ENCODE measurements at regions not wholly inside any gene's neighbourhood (a gene's known extent, or its start where the extent isn't known, plus 50 kb on each side); places are given as distances from the start of the nearest gene placed in this dataset.
"Not testable (repeated sequence)": the region's sequence is repeated elsewhere in the genome, so short reads cannot be mapped to it uniquely, and the experiment has no call there.

GRCh38 chr15:66633938-66634250, 68.1 kb upstream of the LCTL start:
- DNase-seq (ENCODE audit: low spot score) (no peak), ATAC-seq (no peak)
- intact Hi-C loops (cut with DNase I): no loop called here

GRCh38 chr15:66634540-66634939, 67.5 kb upstream of the SMAD6 start:
- ATAC-seq: no peak
- intact Hi-C loops (cut with DNase I): no loop called here

GRCh38 chr15:66635006-66635405, 67.0 kb upstream of the SMAD6 start:
- intact Hi-C loops (cut with DNase I): no loop called here
- ATAC-seq (no peak), DNase-seq (ENCODE audit: low spot score) (no peak)

More at GRCh38 chr15:66634540-66634939, 67.5 kb upstream of the SMAD6 start:
- DNase-seq (ENCODE audit: low spot score): no peak

- DNase-seq (ENCODE audit: low spot score) (no peak), ATAC-seq (no peak)
- intact Hi-C loops (cut with DNase I): no loop called here
Observed at GRCh38 chr15:66635817-66636216, 66.2 kb upstream of the SMAD6 start.

- DNase-seq (ENCODE audit: low spot score); ATAC-seq; intact Hi-C loops (cut with DNase I): not testable (repeated sequence)
Observed at GRCh38 chr15:66637044-66637443, 65.0 kb upstream of the SMAD6 start.

GRCh38 chr15:66638377-66638776, 63.7 kb upstream of the SMAD6 start:
- DNase-seq (ENCODE audit: low spot score) (no peak), ATAC-seq (no peak)
- intact Hi-C loops (cut with DNase I): no loop called here

- DNase-seq (ENCODE audit: low spot score) (no peak), ATAC-seq (no peak)
- intact Hi-C loops (cut with DNase I): no loop called here
Observed at GRCh38 chr15:66641485-66642315, 60.3 kb upstream of the SMAD6 start.

- DNase-seq (ENCODE audit: low spot score): no peak
- intact Hi-C loops (cut with DNase I): no loop called here
- no peak for ATAC-seq
Observed at GRCh38 chr15:66642514-66642913, 59.5 kb upstream of the SMAD6 start.

- DNase-seq (ENCODE audit: low spot score): no peak
- no peak for ATAC-seq
- intact Hi-C loops (cut with DNase I): no loop called here
Observed at GRCh38 chr15:66643033-66643432, 59.0 kb upstream of the SMAD6 start.

- no peak for ATAC-seq
- intact Hi-C loops (cut with DNase I): no loop called here
- no peak for DNase-seq (ENCODE audit: low spot score)
Observed at GRCh38 chr15:66644000-66644787, 57.8 kb upstream of the SMAD6 start.

- intact Hi-C loops (cut with DNase I): no loop called here
- DNase-seq (ENCODE audit: low spot score): no peak
- ATAC-seq: no peak
Observed at GRCh38 chr15:66644869-66645268, 57.2 kb upstream of the SMAD6 start.

- intact Hi-C loops (cut with DNase I): no loop called here
- ATAC-seq: no peak
- DNase-seq (ENCODE audit: low spot score): no peak
Observed at GRCh38 chr15:66646308-66646707, 55.7 kb upstream of the SMAD6 start.

GRCh38 chr15:66646799-66647198, 55.2 kb upstream of the SMAD6 start:
- intact Hi-C loops (cut with DNase I): no loop called here
- ATAC-seq (no peak), DNase-seq (ENCODE audit: low spot score) (no peak)

- intact Hi-C loops (cut with DNase I): no loop called here
- DNase-seq (ENCODE audit: low spot score): no peak
- peak; percentile 5 for ATAC-seq
Observed at GRCh38 chr15:66647358-66647757, 54.7 kb upstream of the SMAD6 start.

- DNase-seq (ENCODE audit: low spot score): no peak
- intact Hi-C loops (cut with DNase I): no loop called here
- no peak for ATAC-seq
Observed at GRCh38 chr15:66648588-66648987, 53.4 kb upstream of the SMAD6 start.

- ATAC-seq (no peak), DNase-seq (ENCODE audit: low spot score) (no peak)
- intact Hi-C loops (cut with DNase I): no loop called here
Observed at GRCh38 chr15:66649235-66649984, 52.6 kb upstream of the SMAD6 start.

GRCh38 chr15:66650433-66650832, 51.6 kb upstream of the SMAD6 start:
- DNase-seq (ENCODE audit: low spot score) (peak; percentile 68), ATAC-seq (peak; percentile 70)
- intact Hi-C loops (cut with DNase I): no loop called here

- intact Hi-C loops (cut with DNase I): no loop called here
- DNase-seq (ENCODE audit: low spot score) (no peak), ATAC-seq (no peak)
Observed at GRCh38 chr15:66651198-66651597, 50.8 kb upstream of the SMAD6 start.

- DNase-seq (ENCODE audit: low spot score): no peak
- intact Hi-C loops (cut with DNase I): no loop called here
- ATAC-seq: no peak
Observed at GRCh38 chr15:66651913-66652642, 50.0 kb upstream of the SMAD6 start.

All from sciatic nerve (tissue), 2 donors.